ENCODE measurements at regions not wholly inside any gene's neighbourhood (a gene's known extent, or its start where the extent isn't known, plus 50 kb on each side); places are given as distances from the start of the nearest gene placed in this dataset.

- Histone ChIP-seq H3K36me3 (ENCODE audit: control insufficient read depth, low read length) (no peaks in the 10 kb centered on the region), H3K4me3 (ENCODE audit: low read length) (no peak overlapping the region), H3K27ac (ENCODE audit: low read depth, low read length) (no peak overlapping the region), H3K27me3 (ENCODE audit: control insufficient read depth, low read length) (no peaks in the 10 kb centered on the region), H3K4me1 (ENCODE audit: control insufficient read depth, low read length) (no peaks in the 10 kb centered on the region), H3F3A (ENCODE audit: control insufficient read depth, insufficient read depth) (no peaks in the 10 kb centered on the region), H4K20me1 (ENCODE audit: control insufficient read depth, insufficient read depth, low read depth, low read length) (no peaks in the 10 kb centered on the region), H3K9me3 (ENCODE audit: control insufficient read depth, insufficient read depth, low read length) (no peaks in the 10 kb centered on the region), H3K4me2 (ENCODE audit: low read length) (no peak overlapping the region), H3K9me2 (replicated peaks; ENCODE audit: control insufficient read depth, low read length) (no peaks in the 10 kb centered on the region), H3K79me2 (ENCODE audit: control insufficient read depth, low read length) (no peaks in the 10 kb centered on the region)
- TF ChIP-seq CTCF (IDR thresholded peaks at IDR 0.05; ENCODE audit: low read depth, low read length, poor library complexity, severe bottlenecking) (no peak), EZH2phosphoT487 (IDR thresholded peaks at IDR 0.05; ENCODE audit: borderline replicate concordance, low read length) (no peak)
Observed at GRCh38 chr14:31950764-31951637, 126.1 kb upstream of the ARHGAP5 start.

GRCh38 chr14:31951638-31951964 is 125.5 kb upstream of the ARHGAP5 start:
- no peaks in the 10 kb centered on the region for H3K27me3 ChIP-seq (ENCODE audit: control insufficient read depth, low read length)
- H3K4me3 ChIP-seq (ENCODE audit: low read length) = no peak overlapping the region
- H3F3A ChIP-seq (ENCODE audit: control insufficient read depth, insufficient read depth) = no peaks in the 10 kb centered on the region
- TF ChIP-seq CTCF (IDR thresholded peaks at IDR 0.05; ENCODE audit: low read depth, low read length, poor library complexity, severe bottlenecking) (no peak), EZH2phosphoT487 (IDR thresholded peaks at IDR 0.05; ENCODE audit: borderline replicate concordance, low read length) (no peak)
- no peaks in the 10 kb centered on the region for H3K36me3 ChIP-seq (ENCODE audit: control insufficient read depth, low read length)
- H3K4me1 ChIP-seq (ENCODE audit: control insufficient read depth, low read length) = no peaks in the 10 kb centered on the region
- no peaks in the 10 kb centered on the region for H3K9me3 ChIP-seq (ENCODE audit: control insufficient read depth, insufficient read depth, low read length)
- no peaks in the 10 kb centered on the region for H3K9me2 ChIP-seq (replicated peaks; ENCODE audit: control insufficient read depth, low read length)
- no peak overlapping the region for H3K4me2 ChIP-seq (ENCODE audit: low read length)
- no peaks in the 10 kb centered on the region for H3K79me2 ChIP-seq (ENCODE audit: control insufficient read depth, low read length)
- H4K20me1 ChIP-seq (ENCODE audit: control insufficient read depth, insufficient read depth, low read depth, low read length) = no peaks in the 10 kb centered on the region
- no peak overlapping the region for H3K27ac ChIP-seq (ENCODE audit: low read depth, low read length)

- H3K4me2 ChIP-seq (ENCODE audit: low read length) = no peak overlapping the region
- H3K79me2 ChIP-seq (ENCODE audit: control insufficient read depth, low read length) = no peaks in the 10 kb centered on the region
- no peaks in the 10 kb centered on the region for H3K27me3 ChIP-seq (ENCODE audit: control insufficient read depth, low read length)
- H3K36me3 ChIP-seq (ENCODE audit: control insufficient read depth, low read length) = no peaks in the 10 kb centered on the region
- no peaks in the 10 kb centered on the region for H3K9me3 ChIP-seq (ENCODE audit: control insufficient read depth, insufficient read depth, low read length)
- TF ChIP-seq CTCF (IDR thresholded peaks at IDR 0.05; ENCODE audit: low read depth, low read length, poor library complexity, severe bottlenecking) (no peak), EZH2phosphoT487 (IDR thresholded peaks at IDR 0.05; ENCODE audit: borderline replicate concordance, low read length) (no peak)
- H3F3A ChIP-seq (ENCODE audit: control insufficient read depth, insufficient read depth) = no peaks in the 10 kb centered on the region
- no peaks in the 10 kb centered on the region for H4K20me1 ChIP-seq (ENCODE audit: control insufficient read depth, insufficient read depth, low read depth, low read length)
- H3K9me2 ChIP-seq (replicated peaks; ENCODE audit: control insufficient read depth, low read length) = no peaks in the 10 kb centered on the region
- H3K27ac ChIP-seq (ENCODE audit: low read depth, low read length) = no peak overlapping the region
- H3K4me3 ChIP-seq (ENCODE audit: low read length) = no peak overlapping the region
- H3K4me1 ChIP-seq (ENCODE audit: control insufficient read depth, low read length) = no peaks in the 10 kb centered on the region
Observed at GRCh38 chr14:31952573-31952972, 124.5 kb upstream of the ARHGAP5 start.

Data from DOHH2 (cell line).